ENCODE measurements at regions not wholly inside any gene's neighbourhood (a gene's known extent, or its start where the extent isn't known, plus 50 kb on each side); places are given as distances from the start of the nearest gene placed in this dataset.

GRCh38 chr9:110103257-110103656, 104.7 kb downstream of the C9orf152 start:
- peak overlapping the region; percentile 88 for H3K27ac ChIP-seq
- TF ChIP-seq CTCF (IDR thresholded peaks at IDR 0.05; ENCODE audit: low read depth, low read length): no peak

GRCh38 chr9:110104261-110104809, 103.6 kb downstream of the C9orf152 start:
- Histone ChIP-seq H3K36me3 (no peaks in the 10 kb centered on the region), H3K4me3 (ENCODE audit: low read depth, low read length) (no peak overlapping the region), H3K27me3 (ENCODE audit: insufficient read depth, low read depth, severe bottlenecking) (no peaks in the 10 kb centered on the region), H3K27ac (no peak overlapping the region), H3K9me3 (ENCODE audit: severe bottlenecking) (no peaks in the 10 kb centered on the region)
- no peak for DNase-seq
- no peak for TF ChIP-seq CTCF (IDR thresholded peaks at IDR 0.05; ENCODE audit: low read depth, low read length)

More at GRCh38 chr9:110103257-110103656, 104.7 kb downstream of the C9orf152 start:
- H3K27me3 ChIP-seq (ENCODE audit: insufficient read depth, low read depth, severe bottlenecking): no peaks in the 10 kb centered on the region
- DNase-seq: no peak
- no peaks in the 10 kb centered on the region for H3K9me3 ChIP-seq (ENCODE audit: severe bottlenecking)
- H3K4me3 ChIP-seq (ENCODE audit: low read depth, low read length): no peak overlapping the region
- H3K36me3 ChIP-seq: no peaks in the 10 kb centered on the region; the same call in 1 of the 2 replicates

GRCh38 chr9:110105107-110105506, 102.9 kb downstream of the C9orf152 start:
- Histone ChIP-seq H3K4me3 (ENCODE audit: low read depth, low read length) (no peak overlapping the region), H3K36me3 (no peaks in the 10 kb centered on the region), H3K9me3 (ENCODE audit: severe bottlenecking) (no peaks in the 10 kb centered on the region), H3K27me3 (ENCODE audit: insufficient read depth, low read depth, severe bottlenecking) (no peaks in the 10 kb centered on the region), H3K27ac (no peak overlapping the region)
- DNase-seq: no peak
- TF ChIP-seq CTCF (IDR thresholded peaks at IDR 0.05; ENCODE audit: low read depth, low read length): no peak

- no peaks in the 10 kb centered on the region for H3K27me3 ChIP-seq (ENCODE audit: insufficient read depth, low read depth, severe bottlenecking)
- DNase-seq: peak; percentile 57
- H3K4me3 ChIP-seq (ENCODE audit: low read depth, low read length): no peak overlapping the region
- no peak for TF ChIP-seq CTCF (IDR thresholded peaks at IDR 0.05; ENCODE audit: low read depth, low read length)
- no peaks in the 10 kb centered on the region for H3K9me3 ChIP-seq (ENCODE audit: severe bottlenecking)
- H3K27ac ChIP-seq: peak overlapping the region; percentile 76
- no peaks in the 10 kb centered on the region for H3K36me3 ChIP-seq
Observed at GRCh38 chr9:110106661-110107060, 101.3 kb downstream of the C9orf152 start.

- no peak for DNase-seq
- Histone ChIP-seq H3K36me3 (no peaks in the 10 kb centered on the region), H3K4me3 (ENCODE audit: low read depth, low read length) (no peak overlapping the region), H3K27me3 (ENCODE audit: insufficient read depth, low read depth, severe bottlenecking) (no peaks in the 10 kb centered on the region), H3K9me3 (ENCODE audit: severe bottlenecking) (no peaks in the 10 kb centered on the region), H3K27ac (no peak overlapping the region)
- TF ChIP-seq CTCF (IDR thresholded peaks at IDR 0.05; ENCODE audit: low read depth, low read length): no peak
Observed at GRCh38 chr9:110109333-110110092, 98.4 kb downstream of the C9orf152 start.
